Middle frontal gyrus (tissue), 1 donor: ENCODE measurements at regions not wholly inside any gene's neighbourhood (a gene's known extent, or its start where the extent isn't known, plus 50 kb on each side); places are given as distances from the start of the nearest gene placed in this dataset.
"Not testable (repeated sequence)": the region's sequence is repeated elsewhere in the genome, so short reads cannot be mapped to it uniquely, and the experiment has no call there.

ENCODE experiments used
- DNase-seq: peaks from one replicate; pipeline ENCODE4 v3.0.0-alpha.2; 2015; ENCODE audit warnings: low spot score; ENCODE audit errors: extremely low spot score

DNA sequence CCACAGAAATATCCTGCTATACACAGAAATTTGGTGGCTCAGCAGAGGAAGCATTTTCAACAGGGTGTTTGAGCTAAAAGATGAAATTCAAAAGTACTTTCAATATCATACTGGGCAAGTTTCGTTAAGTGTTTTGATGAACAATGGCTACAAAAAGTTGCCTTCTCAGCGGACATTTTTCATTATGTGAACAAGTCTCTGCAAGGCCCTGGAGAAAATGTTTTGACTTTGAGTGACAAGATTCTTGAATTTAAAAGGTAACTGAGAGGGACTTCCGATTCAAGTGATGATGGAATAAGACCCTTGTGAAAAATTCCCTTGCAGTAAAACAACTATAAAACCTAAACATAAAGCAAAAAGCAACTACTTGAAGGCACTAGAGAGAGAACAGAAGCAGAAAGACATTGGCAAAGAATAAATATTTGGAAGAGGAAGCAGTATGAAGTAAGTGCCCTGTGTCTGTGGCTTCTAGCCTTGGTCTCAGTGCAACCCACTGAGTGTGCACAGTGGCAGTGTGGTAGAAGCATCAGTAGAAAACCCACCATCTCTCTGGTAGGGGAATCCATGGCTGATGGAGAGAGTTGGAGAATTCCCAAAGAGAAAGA lies 62.5 kb upstream of the NAMPT start:
- no peak for DNase-seq

DNA sequence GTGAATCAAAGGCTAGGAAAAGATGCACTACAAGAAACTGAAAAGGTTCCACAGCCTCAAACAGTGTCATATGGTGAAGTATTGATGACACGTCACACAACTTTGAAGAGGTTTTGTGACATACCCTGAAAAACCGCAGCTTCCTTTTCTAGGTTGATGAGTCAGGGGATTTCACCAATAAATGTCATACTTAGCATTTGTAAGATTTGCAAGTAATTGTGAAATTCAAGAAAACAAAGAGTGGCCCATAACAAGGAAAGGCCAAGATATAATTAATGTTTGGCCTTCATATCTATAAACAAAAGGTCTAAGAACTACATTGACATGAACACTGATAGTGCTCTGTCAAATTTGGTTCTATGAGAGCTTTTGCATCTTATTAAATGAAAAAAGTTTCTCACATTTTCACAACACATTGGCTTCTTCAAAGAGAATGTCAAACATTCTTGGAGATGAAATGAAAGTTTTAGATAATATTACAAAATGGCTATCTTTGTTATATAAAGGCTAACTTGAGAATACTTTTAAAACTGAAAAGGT lies 62.0 kb upstream of the NAMPT start:
- no peak for DNase-seq

DNA sequence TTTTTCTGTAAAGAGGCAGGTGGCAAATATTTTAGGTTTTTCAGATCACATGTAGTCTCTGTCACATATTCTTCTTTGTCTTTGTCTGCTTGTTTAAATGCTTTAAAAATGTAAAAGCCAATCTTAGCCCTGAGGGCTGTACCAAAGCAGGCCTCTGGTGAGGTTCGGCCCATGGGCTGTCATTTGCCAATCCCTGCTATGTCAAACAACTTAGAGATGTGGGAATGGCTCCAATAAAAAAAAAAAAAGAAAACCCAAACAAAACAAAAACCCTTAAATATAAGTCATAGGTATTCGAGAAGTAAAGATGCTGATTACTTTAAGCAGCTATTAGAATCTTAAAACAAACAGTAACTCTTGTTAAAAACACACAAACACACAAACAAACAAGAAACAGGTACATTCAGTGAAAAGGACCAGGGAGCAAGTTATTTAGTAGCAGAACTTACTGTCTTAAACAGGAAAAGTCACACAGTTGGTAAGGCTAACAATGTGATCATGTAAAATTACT lies 61.4 kb upstream of the NAMPT start:
- DNase-seq = no peak

DNA sequence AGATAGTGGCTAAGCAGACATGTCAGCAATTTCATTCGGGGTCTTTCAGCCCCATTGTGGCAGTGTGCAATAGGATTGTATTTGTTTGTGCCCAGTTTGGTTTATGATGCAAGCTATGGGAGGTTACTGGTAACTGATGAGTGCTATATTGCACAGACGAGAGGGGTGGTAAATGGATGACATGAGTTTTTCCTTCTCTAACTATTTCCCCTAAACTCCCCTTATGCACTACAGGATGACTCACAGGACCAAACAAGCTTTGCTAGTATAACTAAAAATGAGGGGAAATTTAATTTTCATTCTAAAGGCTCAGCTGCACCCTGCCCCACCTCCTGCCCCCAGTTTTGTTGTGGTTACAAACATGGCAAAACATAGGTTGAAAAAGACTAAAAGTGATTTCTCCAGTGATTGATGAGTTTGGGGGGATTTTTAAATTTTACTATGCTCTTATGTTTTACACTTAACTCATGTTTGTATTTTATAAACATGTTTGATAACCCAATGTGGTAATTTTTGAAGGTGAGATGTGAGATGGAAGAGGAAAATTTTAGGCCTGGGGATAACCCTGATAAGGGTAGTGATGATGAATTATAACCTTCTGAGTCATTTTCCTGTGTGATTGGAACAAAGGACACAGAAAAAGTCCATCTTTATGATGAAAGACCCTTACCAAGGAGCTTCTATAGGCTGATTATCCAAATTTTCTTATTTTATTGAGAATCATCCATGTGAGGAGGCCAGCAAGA lies 60.8 kb upstream of the NAMPT start:
- no peak for DNase-seq

DNA sequence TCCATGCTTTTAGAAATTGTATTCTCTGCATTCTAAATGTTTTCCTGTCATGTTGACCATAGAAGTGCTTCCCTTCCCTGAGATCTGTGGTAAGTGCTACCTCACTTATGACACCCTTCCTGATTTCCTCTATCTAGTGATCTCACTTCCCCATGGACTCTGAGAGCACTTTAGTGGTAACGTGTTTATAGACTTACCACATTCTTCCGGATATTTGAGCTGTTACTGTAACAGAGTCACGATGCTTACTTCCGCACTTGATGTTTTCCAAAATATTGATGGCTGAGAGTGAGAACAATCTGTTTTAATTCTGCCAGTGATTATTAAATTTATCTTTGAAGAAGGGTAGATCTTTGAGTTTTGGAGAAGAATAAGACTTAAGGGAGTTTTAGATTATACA lies 60.1 kb upstream of the NAMPT start:
- no peak for DNase-seq

DNA sequence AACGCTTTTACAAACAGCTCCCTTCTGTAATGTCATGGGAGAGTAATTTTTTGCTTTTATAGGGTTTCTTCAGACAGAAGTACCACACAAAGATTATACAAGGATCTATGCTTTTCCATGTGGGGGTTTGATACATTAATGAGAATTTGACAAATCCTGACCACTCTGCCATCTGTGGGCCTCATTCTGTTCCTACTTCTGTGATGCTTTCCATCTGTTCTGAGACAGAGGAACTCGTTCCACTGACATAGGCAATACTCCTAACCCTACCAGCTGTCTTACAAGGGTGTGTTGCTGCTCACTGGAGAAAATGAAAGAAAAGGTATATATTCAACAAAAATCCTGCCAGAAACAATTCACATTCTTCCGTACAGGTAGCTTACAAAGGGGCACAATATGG lies 59.4 kb upstream of the NAMPT start:
- DNase-seq = no peak

DNA sequence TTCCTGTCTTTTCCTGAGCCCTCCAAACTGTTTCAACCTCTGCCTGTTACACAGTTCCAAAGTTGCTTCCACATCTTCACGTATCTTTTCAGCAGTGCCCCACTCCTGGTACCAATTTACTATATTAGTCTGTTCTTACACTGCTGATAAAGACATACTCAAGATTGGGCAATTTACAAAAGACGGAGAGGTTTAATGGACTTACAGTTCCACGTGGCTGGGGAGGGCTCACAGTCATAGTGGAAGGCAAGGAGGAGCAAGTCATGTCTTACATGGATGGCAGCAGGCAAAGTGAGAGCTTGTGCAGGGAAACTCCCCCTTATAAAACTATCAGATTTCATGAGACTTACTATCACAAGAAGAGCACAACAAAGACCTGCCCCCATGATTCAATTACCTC lies 57.3 kb upstream of the NAMPT start:
- not testable (repeated sequence) for DNase-seq

DNA sequence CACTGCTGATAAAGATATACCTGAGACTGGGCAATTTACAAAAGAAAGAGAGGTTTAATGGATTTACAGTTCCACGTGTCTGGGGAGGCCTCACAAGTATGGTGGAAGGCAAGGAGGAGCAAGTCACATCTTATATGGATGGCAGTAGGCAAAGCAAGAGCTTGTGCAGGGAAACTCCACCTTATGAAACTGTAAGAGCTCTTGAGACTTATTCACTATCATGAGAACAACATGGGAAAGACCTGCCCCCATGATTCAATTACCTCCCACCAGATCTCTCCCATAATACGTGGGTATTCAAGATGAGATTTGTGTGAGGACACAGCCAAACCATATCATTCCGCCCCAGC lies 55.4 kb upstream of the NAMPT start:
- DNase-seq = not testable (repeated sequence)

DNA sequence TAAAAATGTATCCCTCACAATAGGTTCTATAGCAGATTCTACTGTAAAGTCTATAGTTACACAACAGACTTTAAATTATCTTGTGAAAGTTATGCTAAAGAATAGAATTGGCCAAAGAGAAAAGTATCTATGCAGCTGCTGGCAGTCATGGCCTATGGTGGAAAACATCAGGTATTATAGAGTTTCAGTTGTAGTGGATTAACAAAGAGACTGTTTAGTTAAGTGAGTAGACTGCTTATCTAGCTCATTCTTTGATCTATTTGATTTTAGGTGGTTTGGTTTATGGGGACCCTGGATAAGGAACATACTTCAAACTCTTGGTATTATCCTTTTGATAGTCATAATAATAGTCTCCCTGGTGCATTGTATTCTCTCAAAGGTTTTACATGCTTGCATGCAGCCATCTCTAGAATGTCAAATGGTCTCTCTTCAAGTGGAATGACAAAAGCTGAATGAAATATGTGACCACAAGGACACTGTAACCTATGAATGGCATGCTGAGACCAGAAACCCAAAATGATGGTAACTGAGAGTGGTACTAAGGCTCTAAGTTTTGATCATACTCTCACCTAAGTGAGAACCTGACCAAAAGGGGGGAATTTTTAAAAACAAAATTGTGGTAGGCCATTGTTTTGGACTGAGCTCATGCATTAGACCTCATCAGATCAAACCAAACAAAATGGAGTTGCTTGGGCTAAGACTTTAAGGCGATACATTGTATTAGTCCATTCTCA lies 54.9 kb upstream of the NAMPT start:
- no peak for DNase-seq

GRCh38 chr7:106337754-106338153 lies 53.0 kb upstream of the NAMPT start:
- DNase-seq = no peak

DNA sequence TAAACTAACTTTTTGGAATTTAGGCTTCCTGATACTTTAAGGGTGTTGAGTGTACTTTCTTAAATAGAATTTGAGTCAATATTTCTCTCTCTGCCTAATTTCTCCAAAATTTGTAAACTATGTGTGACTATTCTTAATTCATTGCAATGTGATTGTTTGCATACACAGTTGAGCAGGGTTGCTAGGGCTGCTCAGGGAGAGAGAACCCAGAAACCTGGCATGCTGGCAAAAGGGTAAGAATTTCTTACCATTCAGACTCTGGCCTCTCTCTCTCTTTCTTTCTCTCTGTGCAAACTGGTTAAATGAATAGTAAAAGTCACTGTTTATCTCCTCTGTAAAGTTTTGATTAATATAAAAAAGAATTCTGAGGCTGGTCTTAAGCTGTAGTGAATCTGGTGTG lies 51.0 kb upstream of the NAMPT start:
- DNase-seq = no peak
